Endothelial cell of umbilical vein (primary cell): ENCODE measurements at regions not wholly inside any gene's neighbourhood (a gene's known extent, or its start where the extent isn't known, plus 50 kb on each side); places are given as distances from the start of the nearest gene placed in this dataset.

Experiments used
- BruUV-seq: library from RNA; stranded (reverse); fragments of 400-500 nt; replicated peaks from 2 replicates; lab custom pipeline; 2021; lab: Mats Ljungman, UMichigan
- CTCF ChIA-PET: fragments of 300-600, 350-600 bp; sonication (Branson Sonifier 250); formaldehyde crosslinking; loops from one replicate; lab custom pipeline; 2021; ENCODE audit warnings: antibody characterized with exemption, inconsistent platforms; lab: Charles Lee
- POLR2A ChIA-PET: fragments of 300-600, 350-600 bp; sonication (Branson Sonifier 250); formaldehyde crosslinking; loops from one replicate; lab custom pipeline; 2021; ENCODE audit warnings: antibody characterized with exemption, inconsistent platforms; lab: Charles Lee
- DNase-seq: peaks from one replicate; pipeline ENCODE4 v3.0.0-alpha.2; 2011; ENCODE audit warnings: low read depth, low spot score
- FAIRE-seq: peaks from 2 replicates; lab custom pipeline; 2011; peaks lifted over from hg19 to GRCh38; lab: Jason Lieb, UNC
- H2AFZ ChIP-seq: 2 replicates; pipeline ENCODE4 v1.6.0; 2012; ENCODE audit warnings: low read depth, low read length, control low read depth, inconsistent platforms
- H3K27ac ChIP-seq: 2 replicates; pipeline ENCODE4 v1.5.1; 2011; ENCODE audit warnings: low read depth, mild to moderate bottlenecking, control low read depth, low read length, moderate library complexity; ENCODE audit not compliant: insufficient read depth
- H3K27me3 ChIP-seq, 2 experiments: 2 replicates each; pipeline versions ENCODE4 v1.6.0 to v1.6.1; 2011; ENCODE audit warnings: low read length in 2 of 2, mixed read lengths in 1 of 2; ENCODE audit not compliant: control insufficient read depth in 2 of 2, insufficient read depth in 2 of 2
- H3K36me3 ChIP-seq, 2 experiments: 2 replicates in 1 of 2; 3 replicates in 1 of 2; pipeline ENCODE4 v1.5.1; 2011; ENCODE audit warnings: low read length in 2 of 2, mild to moderate bottlenecking in 1 of 2, moderate library complexity in 1 of 2; ENCODE audit not compliant: control insufficient read depth in 2 of 2, insufficient read depth in 2 of 2; ENCODE audit errors: extremely low read depth in 1 of 2
- H3K4me1 ChIP-seq: 3 replicates; pipeline ENCODE4 v1.5.1; 2011; ENCODE audit warnings: mild to moderate bottlenecking, low read length; ENCODE audit not compliant: control insufficient read depth, insufficient read depth; ENCODE audit errors: extremely low read depth
- H3K4me2 ChIP-seq: 2 replicates; pipeline ENCODE4 v1.6.1; 2011; ENCODE audit warnings: low read length, control low read depth, mixed read lengths; ENCODE audit not compliant: insufficient read depth
- H3K4me3 ChIP-seq, 3 experiments: fragments of 200-600 bp in 1 of 3; sonication (generic), shearing (Covaris generic) in 1 of 3; replicated peaks in 1 of 3; 2 replicates each; pipeline ENCODE4 v1.5.1; 2011 to 2016; ENCODE audit warnings: control low read depth in 3 of 3, low read length in 3 of 3, mild to moderate bottlenecking in 2 of 3, inconsistent platforms in 1 of 3, low read depth in 1 of 3, moderate library complexity in 1 of 3; ENCODE audit not compliant: insufficient read depth in 1 of 3
- H3K79me2 ChIP-seq: 2 replicates; pipeline ENCODE4 v1.6.0; 2012; ENCODE audit warnings: low read length, inconsistent platforms; ENCODE audit not compliant: control insufficient read depth, insufficient read depth
- H3K9ac ChIP-seq: replicated peaks from 2 replicates; pipeline ENCODE3; 2011; ENCODE audit warnings: low read length, control low read depth; ENCODE audit not compliant: insufficient read depth; ENCODE audit errors: extremely low read depth
- H3K9me1 ChIP-seq: replicated peaks from 3 replicates; pipeline ENCODE4 v1.6.0; 2011; ENCODE audit warnings: mild to moderate bottlenecking, low read length; ENCODE audit not compliant: control insufficient read depth, insufficient read depth; ENCODE audit errors: extremely low read depth
- H3K9me3 ChIP-seq: replicated peaks from 2 replicates; pipeline ENCODE4 v1.5.1; 2012; ENCODE audit warnings: low read length, inconsistent platforms; ENCODE audit not compliant: control insufficient read depth, insufficient read depth
- H4K20me1 ChIP-seq: replicated peaks from 2 replicates; pipeline ENCODE3; 2011; ENCODE audit warnings: mild to moderate bottlenecking, low read length; ENCODE audit not compliant: control insufficient read depth, insufficient read depth; ENCODE audit errors: extremely low read depth
- CTCF ChIP-seq, 2 donors: IDR thresholded peaks; 1 replicate in 1 of 2; 2 replicates in 1 of 2; pipeline ENCODE4 v1.5.1; 2011; ENCODE audit warnings: low read length in 2 of 2, mild to moderate bottlenecking in 2 of 2, moderate library complexity in 2 of 2, control low read depth in 1 of 2, inconsistent platforms in 1 of 2, low read depth in 1 of 2; ENCODE audit not compliant: insufficient read depth in 1 of 2; ENCODE audit errors: extremely low read depth in 1 of 2
- EZH2 ChIP-seq: IDR thresholded peaks from 2 replicates; pipeline ENCODE4 v1.6.1; 2012; ENCODE audit warnings: borderline replicate concordance, low read depth, mild to moderate bottlenecking, moderate library complexity, low read length, inconsistent platforms; ENCODE audit not compliant: severe bottlenecking
- FOS ChIP-seq: IDR thresholded peaks from 2 replicates; pipeline ENCODE4 v1.6.1; 2011; ENCODE audit warnings: mild to moderate bottlenecking, low read length, moderate library complexity, borderline replicate concordance; ENCODE audit not compliant: insufficient read depth
- GATA2 ChIP-seq: IDR thresholded peaks from 2 replicates; pipeline ENCODE4 v1.7.0; 2011; ENCODE audit warnings: low read depth, mild to moderate bottlenecking, moderate library complexity, mixed read lengths, low read length; ENCODE audit not compliant: insufficient read length, insufficient read depth
- JUN ChIP-seq: IDR thresholded peaks from 2 replicates; pipeline ENCODE4 v1.6.1; 2011; ENCODE audit warnings: borderline replicate concordance, low read depth; ENCODE audit not compliant: insufficient read length, insufficient read depth
- MAX ChIP-seq: IDR thresholded peaks from 2 replicates; pipeline ENCODE4 v1.6.1; 2011; ENCODE audit not compliant: insufficient read depth, insufficient read length
- MYC ChIP-seq: IDR thresholded peaks from one replicate; pipeline ENCODE4 v1.6.1; 2011; ENCODE audit warnings: mild to moderate bottlenecking, low read depth, low read length
- POLR2A ChIP-seq: IDR thresholded peaks from 2 replicates; pipeline ENCODE4 v1.6.1; 2012; ENCODE audit warnings: low read depth, mild to moderate bottlenecking, control low read depth, low read length
- POLR2AphosphoS5 ChIP-seq: IDR thresholded peaks from 2 replicates; pipeline ENCODE4 v1.6.1; 2012; ENCODE audit warnings: low read depth, mild to moderate bottlenecking, control low read depth, low read length, moderate library complexity; ENCODE audit not compliant: insufficient read depth
- dilution Hi-C: fragments of 300-500 bp; cut with MboI; formaldehyde crosslinking; loops from one replicate; pipeline ENCODE4 v1.15.0; 2019; ENCODE audit warnings: low sequenced_read_pairs; ENCODE audit not compliant: extremely low pct_ligation_motif_present
- intact Hi-C: fragments of 100-400 bp; cut with micrococcal nuclease; formaldehyde crosslinking; loops from one replicate; pipeline ENCODE4 v1.10.0; 2022

- H3K4me3 ChIP-seq, result no peak overlapping the region
- no peaks in the 10 kb centered on the region for H3K9me1 ChIP-seq
- no peaks in the 10 kb centered on the region for H3K27me3 ChIP-seq
- no peak overlapping the region for H3K4me2 ChIP-seq
- ChIA-PET POLR2A (no interaction called here), CTCF (no interaction called here)
- no TSS peak for BruUV-seq
- DNase-seq (no peak), FAIRE-seq (no peak)
- dilution Hi-C loops, result no loop called here
- no peaks in the 10 kb centered on the region for H4K20me1 ChIP-seq
- no peaks in the 10 kb centered on the region for H3K9me3 ChIP-seq
- H2AFZ ChIP-seq, result no peak overlapping the region
- no peak overlapping the region for H3K9ac ChIP-seq
- no peak overlapping the region for H3K27ac ChIP-seq
- TF ChIP-seq MAX (no peak), JUN (no peak), FOS (no peak), CTCF (IDR thresholded peaks at IDR 0.05; ENCODE audit: extremely low read depth in 1 of 2, insufficient read depth in 1 of 2, low read depth in 1 of 2, low read length in 2 of 2) (no peak), POLR2A (no peak), MYC (no peak), GATA2 (no peak), POLR2AphosphoS5 (no peak), EZH2 (no peak)
- no peaks in the 10 kb centered on the region for H3K4me1 ChIP-seq
- intact Hi-C loops, result no loop called here
- H3K79me2 ChIP-seq, result no peaks in the 10 kb centered on the region
- no peaks in the 10 kb centered on the region for H3K36me3 ChIP-seq
Observed at GRCh38 chr17:73924114-73924908, 279.2 kb upstream of the RPL38 start.
